ENCODE measurements at regions not wholly inside any gene's neighbourhood (a gene's known extent, or its start where the extent isn't known, plus 50 kb on each side); places are given as distances from the start of the nearest gene placed in this dataset.
A peak's percentile ranks its signal among the peaks of the same experiment; 100 is the strongest.

GRCh38 chr2:43129676-43130547 is 96.5 kb downstream of the ZFP36L2 start:
- no peak overlapping the region for H3K4me3 ChIP-seq (ENCODE audit: low read depth, low read length)
- peak; percentile 18 for DNase-seq (ENCODE audit: low read depth)
- TF ChIP-seq, protein P1, sequence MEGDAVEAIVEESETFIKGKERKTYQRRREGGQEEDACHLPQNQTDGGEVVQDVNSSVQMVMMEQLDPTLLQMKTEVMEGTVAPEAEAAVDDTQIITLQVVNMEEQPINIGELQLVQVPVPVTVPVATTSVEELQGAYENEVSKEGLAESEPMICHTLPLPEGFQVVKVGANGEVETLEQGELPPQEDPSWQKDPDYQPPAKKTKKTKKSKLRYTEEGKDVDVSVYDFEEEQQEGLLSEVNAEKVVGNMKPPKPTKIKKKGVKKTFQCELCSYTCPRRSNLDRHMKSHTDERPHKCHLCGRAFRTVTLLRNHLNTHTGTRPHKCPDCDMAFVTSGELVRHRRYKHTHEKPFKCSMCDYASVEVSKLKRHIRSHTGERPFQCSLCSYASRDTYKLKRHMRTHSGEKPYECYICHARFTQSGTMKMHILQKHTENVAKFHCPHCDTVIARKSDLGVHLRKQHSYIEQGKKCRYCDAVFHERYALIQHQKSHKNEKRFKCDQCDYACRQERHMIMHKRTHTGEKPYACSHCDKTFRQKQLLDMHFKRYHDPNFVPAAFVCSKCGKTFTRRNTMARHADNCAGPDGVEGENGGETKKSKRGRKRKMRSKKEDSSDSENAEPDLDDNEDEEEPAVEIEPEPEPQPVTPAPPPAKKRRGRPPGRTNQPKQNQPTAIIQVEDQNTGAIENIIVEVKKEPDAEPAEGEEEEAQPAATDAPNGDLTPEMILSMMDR (IDR thresholded peaks at IDR 0.05; ENCODE audit: insufficient read depth, low read length): no peak

- no peak for DNase-seq (ENCODE audit: low read depth)
- H3K4me3 ChIP-seq (ENCODE audit: low read depth, low read length): no peak overlapping the region
- TF ChIP-seq, protein P1 (IDR thresholded peaks at IDR 0.05; ENCODE audit: insufficient read depth, low read length): no peak
These were observed 97.8 kb downstream of the ZFP36L2 start for GRCh38 chr2:43128559-43128955.

DNA sequence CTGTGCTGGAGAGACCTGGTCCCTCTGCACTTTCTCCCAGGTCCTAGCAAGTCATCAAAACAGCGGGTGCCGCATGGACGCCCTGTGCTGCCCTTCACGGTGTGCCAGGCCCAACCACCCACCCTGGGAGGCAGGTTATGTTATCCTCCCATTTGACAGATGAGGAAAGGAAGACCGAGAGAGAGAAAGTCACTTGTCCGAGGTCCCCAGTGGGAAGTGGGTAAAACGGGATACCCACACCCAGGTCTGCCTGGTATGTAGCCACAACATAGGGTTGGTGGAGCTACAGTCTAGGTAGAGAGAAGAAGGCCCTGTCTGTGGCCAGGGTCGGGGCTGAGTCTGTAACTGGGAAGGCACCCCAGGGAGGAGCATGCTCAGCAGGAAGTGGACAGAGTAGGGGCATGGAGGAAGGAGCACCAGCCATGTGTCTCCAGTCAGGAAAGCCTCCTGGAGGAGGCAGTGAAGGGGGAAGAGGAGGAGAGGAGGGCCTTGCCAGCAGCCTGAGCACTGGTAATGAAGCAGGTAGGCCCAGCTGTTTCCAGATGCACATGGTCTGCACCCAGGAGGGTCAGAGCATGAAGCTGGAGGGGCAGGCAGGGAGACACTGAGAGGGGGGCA is 98.4 kb downstream of the ZFP36L2 start:
- H3K4me3 ChIP-seq (ENCODE audit: low read depth, low read length): no peak overlapping the region
- DNase-seq (ENCODE audit: low read depth): no peak
- TF ChIP-seq, protein P1 (IDR thresholded peaks at IDR 0.05; ENCODE audit: insufficient read depth, low read length): no peak

- no peak overlapping the region for H3K4me3 ChIP-seq (ENCODE audit: low read depth, low read length)
- DNase-seq (ENCODE audit: low read depth): peak; percentile 40
- TF ChIP-seq, protein P1 (IDR thresholded peaks at IDR 0.05; ENCODE audit: insufficient read depth, low read length): peak; percentile 49
These were observed 99.0 kb downstream of the ZFP36L2 start for GRCh38 chr2:43127208-43127940.

- H3K4me3 ChIP-seq (ENCODE audit: low read depth, low read length): no peak overlapping the region
- no peak for DNase-seq (ENCODE audit: low read depth)
- TF ChIP-seq, protein P1 (IDR thresholded peaks at IDR 0.05; ENCODE audit: insufficient read depth, low read length): no peak
These were observed 99.6 kb downstream of the ZFP36L2 start for GRCh38 chr2:43126817-43127207.

DNA sequence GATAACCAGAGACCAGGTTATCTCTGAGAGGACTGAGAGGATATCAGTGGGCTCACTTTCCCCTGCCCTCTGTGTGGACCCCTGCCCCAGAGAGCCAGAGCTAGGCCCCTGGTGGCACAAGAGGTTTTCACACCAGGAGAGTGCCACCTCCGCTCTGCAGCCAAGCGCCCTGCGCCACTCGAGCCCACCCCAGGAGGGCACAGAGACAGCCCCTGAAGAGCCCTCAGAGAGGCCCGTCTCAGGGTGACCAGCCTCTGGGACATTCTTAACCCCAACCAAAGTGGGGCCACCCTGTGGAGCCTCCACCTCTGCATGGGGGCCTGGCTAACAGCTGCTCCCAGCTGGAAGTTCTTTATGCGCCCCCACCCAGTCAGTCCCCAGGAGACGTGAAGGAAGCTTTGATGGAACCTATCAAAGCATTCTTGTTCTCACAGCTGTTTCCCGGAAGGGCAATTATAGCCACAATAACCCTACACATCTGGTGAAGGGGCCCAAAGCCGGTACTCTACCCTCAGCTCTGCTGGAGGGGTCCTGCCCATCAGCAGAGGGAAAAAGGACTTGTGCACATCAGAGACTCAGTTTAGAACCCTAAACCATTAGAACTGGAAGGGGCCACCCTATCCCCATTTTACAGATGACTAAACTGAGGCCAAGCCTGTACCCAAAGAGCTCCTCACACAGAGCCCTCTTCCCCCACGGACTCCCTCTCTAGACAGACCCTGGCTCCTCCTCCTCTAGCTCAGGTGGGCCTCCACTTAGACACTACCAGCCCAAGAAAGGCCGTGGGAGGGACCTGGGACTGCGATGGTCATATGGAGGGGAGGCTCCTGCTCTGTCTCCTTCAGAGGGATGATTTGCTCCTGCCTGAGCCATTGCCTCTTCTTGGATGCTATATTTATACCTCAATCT is 101.1 kb downstream of the ZFP36L2 start:
- DNase-seq (ENCODE audit: low read depth): no peak
- H3K4me3 ChIP-seq (ENCODE audit: low read depth, low read length): no peak overlapping the region
- TF ChIP-seq, protein P1 (IDR thresholded peaks at IDR 0.05; ENCODE audit: insufficient read depth, low read length): no peak

All from fibroblast of the aortic adventitia (primary cell).